Activated CD8-positive, alpha-beta T cell treated with anti-CD3 and anti-CD28 coated beads for 36 hours (primary cell): ENCODE measurements at regions not wholly inside any gene's neighbourhood (a gene's known extent, or its start where the extent isn't known, plus 50 kb on each side); places are given as distances from the start of the nearest gene placed in this dataset.

Source experiments
- ATAC-seq: fragments of 200-7000 bp; cut with Tn5 transposase; one replicate; pipeline ENCODE4 v1.10.0; 2021; ENCODE audit warnings: mild to moderate bottlenecking, moderate library complexity
- CTCF ChIA-PET: fragments of 350-600 bp; sonication (Branson Sonifier 250); formaldehyde crosslinking; loops from one replicate; lab custom pipeline; 2021; ENCODE audit warnings: antibody characterized with exemption; lab: Charles Lee
- POLR2A ChIA-PET: fragments of 350-600 bp; sonication (Branson Sonifier 250); formaldehyde crosslinking; loops from one replicate; lab custom pipeline; 2021; ENCODE audit warnings: antibody characterized with exemption; lab: Charles Lee
- DNase-seq: peaks from one replicate; pipeline ENCODE4 v3.0.0-alpha.2; 2020
- H3K27ac Mint-ChIP-seq: one replicate; pipeline ENCODE4 v1.8.0; 2021; ENCODE audit warnings: mild to moderate bottlenecking, mixed read lengths
- H3K27me3 Mint-ChIP-seq: one replicate; pipeline ENCODE4 v1.8.0; 2021; ENCODE audit warnings: mixed read lengths
- H3K36me3 Mint-ChIP-seq: one replicate; pipeline ENCODE4 v1.8.0; 2021; ENCODE audit warnings: low read depth, mixed read lengths
- H3K4me1 Mint-ChIP-seq: one replicate; pipeline ENCODE4 v1.8.0; 2021; ENCODE audit warnings: low read depth, mixed read lengths
- H3K4me3 Mint-ChIP-seq: one replicate; pipeline ENCODE4 v1.8.0; 2021; ENCODE audit warnings: mild to moderate bottlenecking, moderate library complexity, mixed read lengths
- H3K9me3 Mint-ChIP-seq: one replicate; pipeline ENCODE4 v1.8.0; 2021; ENCODE audit warnings: mixed read lengths
- CTCF ChIP-seq: fragments of 200-600 bp; IDR thresholded peaks from one replicate; pipeline ENCODE4 v1.8.0; 2022; ENCODE audit warnings: antibody characterized with exemption, mild to moderate bottlenecking
- intact Hi-C: fragments of 100-400 bp; cut with micrococcal nuclease; formaldehyde crosslinking; loops from one replicate; pipeline ENCODE4 v1.10.0; 2022

DNA sequence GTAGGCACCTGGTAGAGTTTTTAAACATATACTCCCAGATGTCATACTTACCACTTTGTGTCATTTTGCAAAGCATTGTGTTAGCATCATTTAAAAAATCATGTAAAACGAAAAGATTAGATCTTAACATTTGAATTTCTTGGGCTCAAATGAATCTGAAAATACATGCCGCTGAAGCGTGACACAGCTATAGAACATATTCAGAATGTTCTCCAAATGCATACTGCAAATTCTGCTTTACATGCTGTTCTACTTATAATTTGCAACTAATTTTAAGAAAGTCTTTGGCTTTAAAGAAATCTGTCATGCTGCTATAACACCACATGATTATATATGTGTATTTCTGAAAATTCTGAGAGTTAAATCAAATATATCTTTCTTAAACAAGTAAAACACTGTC, 109.2 kb upstream of the CAV2 start:
- Mint-ChIP-seq H3K9me3 (no peaks in the 10 kb centered on the region), H3K27ac (no peak overlapping the region), H3K4me1 (no peaks in the 10 kb centered on the region), H3K4me3 (no peak overlapping the region), H3K27me3 (peaks cover 7% of the 10 kb centered on the region), H3K36me3 (no peaks in the 10 kb centered on the region)
- ATAC-seq (no peak), DNase-seq (no peak)
- intact Hi-C loops = no loop called here
- no peak for TF ChIP-seq CTCF
- POLR2A ChIA-PET = no interaction called here
- CTCF ChIA-PET = no interaction called here

DNA sequence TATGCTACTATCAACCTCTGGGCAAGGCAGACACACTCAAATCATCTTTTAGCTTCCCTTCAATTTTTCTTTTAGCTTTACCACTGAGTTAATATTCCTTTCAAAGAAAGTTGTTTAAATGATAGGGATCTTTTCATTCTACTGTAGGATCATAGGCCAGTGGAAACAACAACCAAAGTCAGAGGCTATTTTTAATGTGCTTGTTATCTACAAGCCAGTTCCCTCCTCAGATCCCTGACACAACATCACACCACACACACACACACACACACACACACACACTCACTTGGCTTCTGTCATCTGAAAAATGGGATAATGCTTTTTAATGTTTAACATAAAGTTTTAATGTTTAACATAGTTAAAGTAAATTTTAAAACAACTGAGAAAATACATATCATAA, 106.7 kb upstream of the CAV2 start:
- no peaks in the 10 kb centered on the region for H3K36me3 Mint-ChIP-seq
- H3K9me3 Mint-ChIP-seq = no peaks in the 10 kb centered on the region
- TF ChIP-seq CTCF = no peak
- no peaks in the 10 kb centered on the region for H3K4me1 Mint-ChIP-seq
- intact Hi-C loops = no loop called here
- peaks cover 7% of the 10 kb centered on the region for H3K27me3 Mint-ChIP-seq
- CTCF ChIA-PET = no interaction called here
- POLR2A ChIA-PET = no interaction called here
- ATAC-seq (no peak), DNase-seq (no peak)
- H3K4me3 Mint-ChIP-seq = no peak overlapping the region
- no peak overlapping the region for H3K27ac Mint-ChIP-seq

DNA sequence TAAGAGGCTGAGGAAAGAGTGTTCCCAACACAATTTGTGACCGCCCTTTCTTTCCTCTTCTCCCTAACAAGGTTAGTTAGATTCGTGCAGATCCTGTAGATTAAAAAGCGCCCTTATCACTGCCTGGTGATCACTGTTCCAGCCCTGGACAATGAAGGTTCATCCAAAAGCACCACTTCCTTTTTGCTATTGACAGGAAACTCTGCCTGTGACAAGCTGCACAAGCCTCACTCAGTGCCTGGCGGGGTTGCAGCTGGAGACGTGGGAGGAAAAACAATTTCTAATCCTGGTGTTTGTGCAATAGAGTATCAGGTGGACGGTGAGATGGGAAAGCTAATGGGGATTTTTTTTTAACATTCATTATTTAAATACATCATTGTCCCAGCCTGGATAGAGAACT, 105.9 kb upstream of the CAV2 start:
- ATAC-seq = no peak
- intact Hi-C loops = no loop called here
- DNase-seq = no peak
- Mint-ChIP-seq H3K27ac (no peak overlapping the region), H3K4me3 (no peak overlapping the region), H3K36me3 (no peaks in the 10 kb centered on the region), H3K4me1 (no peaks in the 10 kb centered on the region), H3K9me3 (peaks cover under 1% of the 10 kb centered on the region), H3K27me3 (peaks cover 8% of the 10 kb centered on the region)
- ChIA-PET POLR2A (no interaction called here), CTCF (no interaction called here)
- TF ChIP-seq CTCF = no peak

- peaks cover 3% of the 10 kb centered on the region for H3K9me3 Mint-ChIP-seq
- TF ChIP-seq CTCF = no peak
- ChIA-PET CTCF (no interaction called here), POLR2A (no interaction called here)
- no peak overlapping the region for H3K27ac Mint-ChIP-seq
- ATAC-seq (no peak), DNase-seq (no peak)
- no peaks in the 10 kb centered on the region for H3K4me1 Mint-ChIP-seq
- H3K27me3 Mint-ChIP-seq = peaks cover 11% of the 10 kb centered on the region
- H3K4me3 Mint-ChIP-seq = no peak overlapping the region
- intact Hi-C loops = no loop called here
- H3K36me3 Mint-ChIP-seq = no peaks in the 10 kb centered on the region
Observed at GRCh38 chr7:116394106-116394505, 105.4 kb upstream of the CAV2 start.

- ATAC-seq = no peak
- no peaks in the 10 kb centered on the region for H3K4me1 Mint-ChIP-seq
- ChIA-PET CTCF (interaction anchor here (0.6 kb wide), 1 partner anchor 190 kb away, joined by 3 read pairs; no protein-coding TSS in a partner anchor), POLR2A (no interaction called here)
- DNase-seq = no peak
- intact Hi-C loops = no loop called here
- no peak for TF ChIP-seq CTCF
- no peaks in the 10 kb centered on the region for H3K36me3 Mint-ChIP-seq
- peaks cover 11% of the 10 kb centered on the region for H3K27me3 Mint-ChIP-seq
- no peak overlapping the region for H3K4me3 Mint-ChIP-seq
- peaks cover 3% of the 10 kb centered on the region for H3K9me3 Mint-ChIP-seq
- H3K27ac Mint-ChIP-seq = no peak overlapping the region
Observed at GRCh38 chr7:116395141-116395791, 104.3 kb upstream of the CAV2 start.
